Activated CD4-positive, alpha-beta T cell treated with anti-CD3 and anti-CD28 coated beads, Interleukin-2, Interleukin-6, amounts not matched to agents 100 ng/mL and 50 ng/mL, durations not matched to agents 16 hours and 8 hours (primary cell): ENCODE measurements at regions not wholly inside any gene's neighbourhood (a gene's known extent, or its start where the extent isn't known, plus 50 kb on each side); places are given as distances from the start of the nearest gene placed in this dataset.

Experiments
- DNase-seq: peaks from one replicate; pipeline ENCODE4 v3.0.0-alpha.2; 2020

DNA sequence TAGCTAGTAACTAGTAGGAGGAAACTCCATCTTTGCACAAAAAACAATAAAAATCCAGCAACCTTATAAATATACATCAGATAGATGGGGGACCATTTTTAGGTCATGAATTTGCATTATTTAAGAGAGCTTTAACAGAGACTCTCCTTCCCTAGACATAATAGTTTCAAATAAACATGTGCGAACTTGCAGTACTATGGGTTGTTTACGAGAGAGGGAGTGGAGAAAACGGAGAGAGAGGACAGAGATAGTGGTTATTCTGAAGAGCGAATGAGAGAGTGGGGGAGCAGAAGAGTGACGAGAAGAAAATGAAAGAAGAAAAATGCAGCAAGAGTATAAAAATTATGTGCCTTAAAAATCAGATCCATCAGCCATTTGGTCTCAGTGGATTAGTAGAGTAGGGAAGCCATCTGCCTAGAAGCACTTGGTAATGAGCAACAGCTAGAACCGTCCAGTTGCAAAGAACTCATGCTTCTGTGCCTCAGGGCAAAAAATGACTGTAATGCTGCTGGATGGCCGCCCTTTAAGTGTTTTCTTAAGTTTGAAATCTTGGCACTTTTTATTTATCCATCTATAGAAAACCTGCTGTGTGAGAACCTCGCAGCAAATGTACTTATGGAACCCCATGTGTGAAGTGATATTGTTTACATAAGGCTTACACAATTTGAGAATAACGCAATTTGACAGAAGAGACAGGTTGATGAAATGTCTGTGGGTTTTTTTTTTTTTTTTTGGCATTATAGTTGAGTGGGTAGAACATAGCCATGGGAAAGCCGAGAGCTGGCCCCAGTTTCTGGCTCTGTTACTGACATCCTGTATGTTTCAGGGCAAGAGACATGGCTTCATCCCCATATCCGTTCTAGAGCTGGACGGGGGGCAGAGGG, 95.6 kb upstream of the ZNF608 start:
- no peak for DNase-seq

DNA sequence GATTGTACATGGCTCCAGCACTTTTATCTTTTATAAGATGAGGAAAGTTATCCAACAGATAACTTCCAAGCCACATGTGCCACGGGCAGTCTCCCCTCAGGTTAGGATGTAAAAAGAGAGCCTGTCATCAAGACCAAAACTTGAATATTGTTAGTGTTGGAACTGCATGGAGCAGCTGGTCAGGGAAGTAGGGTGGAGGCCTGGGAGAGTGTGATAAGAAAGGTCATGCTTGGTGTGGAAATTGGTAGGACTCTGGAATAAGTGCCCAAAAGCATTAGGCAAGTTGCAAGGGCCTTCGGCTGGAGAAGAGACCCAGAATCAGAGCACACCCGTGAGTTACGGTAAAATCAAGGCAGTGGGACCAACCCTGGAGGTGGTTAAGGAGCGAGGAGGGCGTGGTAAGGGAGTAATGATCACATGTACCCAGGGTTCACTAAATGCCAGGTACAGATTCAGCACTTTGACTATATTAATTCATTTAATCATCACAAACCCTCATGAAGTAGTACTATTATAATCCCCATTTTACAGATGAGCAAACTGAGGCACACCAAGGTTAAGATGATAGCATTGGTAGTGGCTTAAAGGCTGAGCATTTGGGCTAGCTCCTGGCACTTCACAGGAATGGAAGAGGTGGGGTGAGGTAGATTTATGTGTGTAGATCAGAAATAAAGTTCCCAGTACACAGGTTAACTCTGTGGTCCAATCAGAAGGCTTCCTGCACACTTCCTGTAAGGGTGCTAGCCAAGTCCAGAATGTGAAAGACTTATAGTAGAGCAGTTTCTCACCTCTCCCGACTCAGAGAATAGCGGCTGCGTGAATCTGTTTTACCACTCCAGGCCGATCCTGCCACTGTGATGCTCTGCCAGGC, 96.5 kb upstream of the ZNF608 start:
- DNase-seq, result no peak

DNA sequence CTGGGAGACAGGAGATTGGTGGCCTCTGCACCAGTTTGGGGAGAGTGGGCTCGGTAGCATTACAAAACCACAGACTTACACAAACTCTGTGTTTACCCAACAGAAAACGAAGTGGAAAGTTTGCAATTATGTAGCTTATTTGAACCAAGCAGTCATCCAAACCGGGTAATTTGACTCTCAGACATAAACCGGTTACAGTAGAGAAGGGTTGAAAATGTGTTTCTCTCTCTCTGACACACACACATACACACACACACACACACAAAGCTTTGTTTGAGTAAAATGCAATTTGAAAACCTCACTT, 97.1 kb upstream of the ZNF608 start:
- no peak for DNase-seq

DNA sequence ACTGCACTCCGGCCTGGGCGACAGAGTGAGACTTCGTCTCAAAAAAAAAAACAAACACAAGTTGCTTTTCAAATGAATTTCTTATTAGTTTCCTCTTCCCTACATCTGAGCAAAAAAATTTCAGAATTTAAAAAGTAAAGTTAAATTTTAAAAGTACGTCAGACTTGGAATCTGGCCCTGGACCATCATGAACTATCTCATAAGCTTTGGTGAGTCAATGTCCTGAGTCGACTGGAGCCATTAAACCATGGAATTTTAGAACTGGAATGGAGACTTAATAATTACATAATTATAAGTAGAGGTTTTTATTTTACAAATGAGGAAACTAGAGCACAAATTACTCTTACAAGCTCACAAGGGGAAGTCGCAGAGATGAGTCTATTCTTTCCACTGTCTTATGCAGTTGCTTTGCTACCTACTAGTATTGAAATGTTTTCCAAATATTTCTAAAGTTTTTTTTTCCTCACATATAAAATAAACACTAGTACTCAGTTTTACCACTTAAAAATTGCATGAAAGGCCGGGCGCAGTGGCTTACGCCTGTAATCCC, 98.0 kb upstream of the ZNF608 start:
- DNase-seq, result no peak

DNA sequence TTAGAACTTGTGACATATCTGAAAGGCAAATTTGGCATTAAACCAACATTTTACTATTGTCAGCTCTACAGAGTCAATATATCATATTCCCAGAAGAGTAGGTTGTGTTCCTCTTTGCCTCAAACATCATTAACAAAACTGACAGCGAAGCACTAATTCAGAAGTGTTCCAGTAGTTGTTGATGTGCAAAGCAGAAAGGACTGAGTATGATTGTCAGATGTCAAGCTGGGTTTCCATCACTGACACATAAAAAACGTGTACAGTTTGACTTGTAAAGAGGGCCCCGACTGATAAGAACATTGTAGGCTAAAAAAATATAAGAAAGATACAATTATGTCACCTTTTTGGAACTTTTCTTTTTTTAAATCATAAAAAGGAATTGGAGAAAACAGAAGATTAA, 101.5 kb upstream of the ZNF608 start:
- DNase-seq, result no peak

DNA sequence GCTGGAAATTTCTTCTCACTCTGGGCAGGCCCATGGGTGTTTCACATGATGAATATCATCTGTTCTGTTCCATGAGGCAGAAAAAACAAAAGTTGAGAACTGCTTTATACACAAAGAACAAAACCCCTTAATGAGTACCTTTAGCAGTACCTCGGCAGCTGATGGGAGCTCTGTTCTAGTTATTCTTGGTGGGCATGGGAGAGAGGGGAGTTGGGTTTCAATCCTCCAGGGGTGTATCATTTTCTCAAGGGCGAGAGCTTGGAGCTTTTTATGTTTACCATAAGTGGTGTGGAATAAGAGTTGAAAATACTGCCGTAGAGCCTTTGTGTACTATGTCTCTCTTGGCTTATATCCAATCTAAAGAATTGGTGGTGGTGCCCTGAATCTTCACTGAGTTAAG, 103.3 kb upstream of the ZNF608 start:
- DNase-seq, result no peak

DNA sequence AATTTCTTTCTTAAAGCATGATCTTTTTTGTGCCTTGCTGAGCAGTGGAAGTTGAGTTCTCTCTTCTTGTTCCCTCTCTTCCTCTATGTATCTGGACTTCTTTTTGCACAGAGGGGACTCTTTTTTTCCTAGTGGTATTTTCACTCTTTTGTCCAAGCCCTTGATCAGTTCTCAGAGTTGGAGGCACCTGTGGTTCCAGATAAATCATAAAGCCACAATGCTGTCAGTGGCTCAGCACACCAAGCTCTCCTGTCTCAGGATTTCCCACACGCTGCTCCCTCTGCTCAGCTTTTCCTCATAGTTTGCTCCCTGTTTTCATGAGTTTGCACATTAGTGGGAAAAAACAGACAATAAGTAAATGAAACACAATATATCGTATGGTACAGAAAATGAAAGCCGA, 110.3 kb upstream of the ZNF608 start:
- DNase-seq, result no peak

DNA sequence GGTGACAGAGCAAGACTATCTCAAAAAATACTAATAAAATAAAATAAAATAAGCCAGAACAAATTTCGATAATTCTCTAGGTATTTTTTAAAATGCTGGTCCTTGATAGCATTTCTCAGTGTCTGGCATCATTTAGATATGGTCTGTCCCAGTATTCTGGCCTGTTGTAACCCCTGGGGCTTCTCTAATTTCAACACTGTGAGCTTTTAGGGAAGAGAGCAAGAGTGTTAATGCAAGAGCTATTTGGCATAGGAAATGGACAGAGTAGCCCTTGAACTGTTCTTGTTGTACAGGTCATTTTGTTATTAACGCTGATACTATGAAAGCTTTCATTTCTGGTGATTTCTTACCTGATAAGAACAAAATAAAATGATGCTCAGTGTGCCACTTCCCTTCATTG, 112.2 kb upstream of the ZNF608 start:
- no peak for DNase-seq

DNA sequence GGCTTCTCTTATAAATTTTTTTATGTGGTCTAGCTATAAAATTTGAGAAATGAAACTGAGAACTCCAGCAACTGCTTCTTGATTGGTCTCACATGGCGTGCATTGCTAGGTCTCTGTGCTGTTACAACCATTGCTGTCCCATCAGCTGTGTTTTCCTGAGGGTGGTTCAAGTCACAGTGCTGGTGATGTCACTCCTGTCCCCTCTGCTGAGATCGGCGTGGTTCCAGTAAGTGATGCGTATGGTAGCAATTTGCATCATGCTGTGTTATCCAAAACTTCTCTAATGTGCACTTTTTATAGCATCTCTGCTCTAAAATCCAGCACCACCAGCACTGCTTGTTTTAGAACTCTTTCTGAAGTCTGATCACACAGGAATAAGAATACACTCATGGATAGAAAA, 112.6 kb upstream of the ZNF608 start:
- no peak for DNase-seq

DNA sequence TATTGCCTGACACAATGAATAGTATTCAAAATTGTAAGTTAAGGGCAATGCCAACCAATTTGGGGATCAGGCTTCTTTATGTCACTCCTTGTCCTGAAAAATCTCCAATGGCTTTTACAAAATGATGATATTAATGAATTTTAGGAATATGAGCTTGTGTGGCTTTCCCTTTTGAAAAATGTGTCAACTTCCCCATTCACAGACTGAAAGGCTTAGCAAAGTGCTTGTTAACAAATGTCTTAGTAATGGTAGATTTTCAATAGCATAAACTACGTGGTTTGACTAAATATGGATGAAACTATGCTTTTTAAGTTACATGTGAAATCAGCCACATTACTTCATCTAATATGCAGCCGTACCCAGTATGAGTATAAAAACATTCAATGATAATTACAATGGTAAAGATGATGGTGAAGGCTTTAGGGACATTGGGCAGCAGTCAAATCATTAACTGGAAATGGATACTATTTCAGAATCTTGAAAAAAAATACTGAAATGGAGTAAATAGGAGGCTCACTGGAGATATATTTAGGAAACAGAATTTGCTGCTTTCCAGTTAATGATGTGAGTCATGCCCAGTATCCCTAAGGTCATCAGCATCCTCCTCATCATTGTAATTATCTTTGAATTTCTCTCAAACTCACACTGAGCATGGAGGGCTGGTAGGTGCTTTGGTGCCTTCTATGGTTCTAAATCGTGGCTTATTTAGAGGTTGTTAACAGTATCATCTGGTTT, 113.3 kb upstream of the ZNF608 start:
- DNase-seq, result no peak

DNA sequence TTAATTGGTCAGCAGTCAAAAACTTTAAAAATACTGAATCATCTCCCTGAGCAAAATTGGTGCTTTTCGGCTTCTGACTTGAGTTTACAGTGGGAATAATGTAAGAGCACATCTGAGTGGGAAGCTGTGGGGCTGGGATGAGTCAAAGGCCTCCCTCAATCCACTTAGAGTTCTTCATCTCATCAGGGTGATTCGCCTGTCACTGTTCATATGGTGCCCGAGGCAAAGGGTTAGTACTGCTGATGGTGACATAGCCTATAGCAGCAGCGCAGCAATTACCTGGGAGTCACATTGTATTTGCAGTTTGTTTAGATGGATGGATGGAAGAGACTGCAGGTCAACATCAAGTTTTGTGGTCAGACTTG, 113.8 kb upstream of the ZNF608 start:
- no peak for DNase-seq

DNA sequence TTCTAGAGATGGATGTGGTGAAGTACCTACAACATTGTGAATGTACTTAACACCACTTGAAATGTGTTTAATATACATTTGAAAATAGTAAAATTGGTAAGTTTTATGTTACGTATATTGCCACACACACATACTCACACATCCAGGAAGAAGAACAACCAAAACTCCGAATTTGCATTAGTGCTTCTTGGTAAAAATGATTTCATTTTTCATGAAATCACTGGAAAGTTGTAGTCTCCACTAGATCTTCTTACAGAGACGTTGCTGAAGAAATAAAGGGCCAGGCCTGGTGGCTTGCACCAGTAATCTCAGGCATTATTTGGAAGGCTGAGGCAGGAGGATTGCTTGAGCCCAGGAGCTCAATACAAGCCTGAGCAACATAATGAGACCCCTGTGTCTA, 118.6 kb upstream of the ZNF608 start:
- DNase-seq, result no peak

DNA sequence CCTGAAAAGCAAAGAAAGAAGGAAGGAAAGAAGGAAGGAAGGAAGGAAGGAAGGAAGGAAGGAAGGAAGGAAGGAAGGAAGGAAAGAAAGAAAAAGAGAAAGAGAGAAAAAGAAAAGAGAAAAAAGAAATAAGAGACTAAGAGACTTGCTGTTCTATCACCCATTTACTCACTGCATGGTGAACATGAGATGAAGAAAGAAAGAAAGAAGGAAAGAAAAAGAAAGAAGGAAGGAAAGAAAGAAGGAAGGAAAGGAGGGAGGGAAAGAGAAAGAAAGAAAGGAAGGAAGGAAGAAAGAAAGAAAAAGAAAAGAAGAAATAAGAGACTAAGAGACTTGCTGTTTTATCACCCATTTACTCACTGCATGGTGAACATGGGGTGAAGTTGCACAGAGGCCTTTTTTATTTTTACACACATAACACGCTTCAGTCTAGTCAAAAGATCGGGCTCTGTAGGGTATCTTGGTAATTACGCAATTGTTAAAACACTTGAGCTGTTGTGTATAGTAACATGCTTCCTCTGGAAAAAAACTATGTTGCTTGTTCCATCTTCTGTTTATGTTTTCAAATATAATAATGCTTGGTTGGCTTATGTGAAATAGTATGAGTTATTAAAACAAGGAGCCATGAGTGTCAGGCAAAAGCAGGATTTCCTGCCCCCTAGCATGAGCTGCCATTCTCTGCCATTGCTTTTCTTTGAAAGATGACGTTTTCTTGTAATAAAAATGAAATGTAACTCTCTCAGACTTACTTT, 119.3 kb upstream of the ZNF608 start:
- DNase-seq, result no peak

DNA sequence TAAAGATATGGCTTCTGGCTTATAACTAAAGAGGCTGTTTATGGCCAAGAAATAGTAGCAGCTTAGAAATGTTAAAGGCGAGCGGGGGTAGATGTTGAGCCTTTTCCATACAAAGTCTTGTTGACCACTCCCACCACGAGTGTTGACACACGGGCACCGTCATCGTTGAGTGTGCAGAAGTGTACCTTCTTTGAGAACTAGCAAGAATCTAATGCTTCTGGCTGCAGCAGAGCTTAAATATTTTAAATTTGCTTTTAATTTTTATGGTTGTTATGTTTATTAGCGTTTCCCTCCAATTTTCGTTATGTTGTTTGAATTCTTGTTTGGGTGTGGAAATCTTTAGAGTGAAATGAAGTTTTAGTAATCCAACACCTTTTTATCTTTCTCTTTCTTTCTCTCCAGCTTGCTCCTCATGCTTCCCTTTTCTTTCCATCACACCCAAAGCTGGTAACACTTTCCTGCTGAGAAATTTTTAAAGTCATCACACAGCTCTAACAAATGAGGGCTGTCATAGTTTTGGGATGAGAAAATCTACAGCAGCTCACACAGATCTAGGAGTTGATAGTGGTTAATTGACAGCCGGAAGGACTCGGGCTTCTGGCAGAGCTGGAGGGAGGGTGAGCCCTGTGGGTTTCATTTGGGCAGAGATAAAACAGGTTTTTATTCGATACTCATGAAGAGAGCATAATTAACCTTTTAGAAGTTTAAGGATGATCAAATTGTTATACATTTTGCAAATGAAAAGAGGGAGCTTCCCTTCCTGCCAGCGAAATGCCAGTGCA, 120.1 kb upstream of the ZNF608 start:
- no peak for DNase-seq

DNA sequence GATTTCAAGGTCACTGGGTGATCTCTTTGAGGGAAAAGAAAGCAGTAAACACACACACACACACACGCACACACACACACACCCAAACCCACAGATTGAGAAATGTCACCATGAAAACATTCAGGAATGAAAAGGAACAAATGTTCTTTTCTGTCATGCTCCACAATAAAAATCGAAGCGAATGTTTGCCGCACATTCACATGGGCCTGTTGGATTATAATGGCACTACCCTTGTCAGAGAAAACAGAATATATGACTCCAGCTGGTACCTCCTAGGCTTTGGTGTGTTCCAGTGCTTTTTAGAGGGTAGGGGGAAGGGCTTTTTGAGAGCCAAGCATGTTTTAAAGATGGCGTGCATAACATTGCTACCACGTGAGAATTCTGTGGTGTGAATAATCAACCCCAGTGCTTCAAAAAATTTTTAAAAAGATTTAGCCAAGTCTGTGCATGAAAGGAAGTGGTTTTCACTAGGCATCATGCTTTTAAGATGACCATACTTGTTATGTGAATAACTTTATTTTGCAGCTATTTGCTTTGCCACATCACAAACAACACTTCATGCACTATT, 120.8 kb upstream of the ZNF608 start:
- DNase-seq, result no peak

DNA sequence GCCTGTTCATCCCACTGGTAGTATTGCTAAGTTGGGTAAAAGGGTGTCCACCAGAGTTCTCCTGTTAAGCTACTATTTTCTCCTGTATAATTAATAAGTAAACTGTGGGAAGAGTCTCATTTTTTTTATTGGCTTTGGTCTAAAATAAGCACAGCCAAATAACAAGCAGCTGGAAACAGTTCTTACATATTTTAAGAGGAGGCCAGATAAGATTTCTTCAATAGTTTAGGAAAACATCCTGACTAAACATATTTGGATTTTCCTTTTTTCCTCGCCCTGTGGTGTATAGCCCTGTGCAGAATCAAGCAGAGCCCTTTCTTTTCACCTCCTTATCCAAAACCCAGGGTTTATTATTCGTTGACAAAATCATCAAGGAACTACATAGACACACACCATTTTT, 122.2 kb upstream of the ZNF608 start:
- no peak for DNase-seq

DNA sequence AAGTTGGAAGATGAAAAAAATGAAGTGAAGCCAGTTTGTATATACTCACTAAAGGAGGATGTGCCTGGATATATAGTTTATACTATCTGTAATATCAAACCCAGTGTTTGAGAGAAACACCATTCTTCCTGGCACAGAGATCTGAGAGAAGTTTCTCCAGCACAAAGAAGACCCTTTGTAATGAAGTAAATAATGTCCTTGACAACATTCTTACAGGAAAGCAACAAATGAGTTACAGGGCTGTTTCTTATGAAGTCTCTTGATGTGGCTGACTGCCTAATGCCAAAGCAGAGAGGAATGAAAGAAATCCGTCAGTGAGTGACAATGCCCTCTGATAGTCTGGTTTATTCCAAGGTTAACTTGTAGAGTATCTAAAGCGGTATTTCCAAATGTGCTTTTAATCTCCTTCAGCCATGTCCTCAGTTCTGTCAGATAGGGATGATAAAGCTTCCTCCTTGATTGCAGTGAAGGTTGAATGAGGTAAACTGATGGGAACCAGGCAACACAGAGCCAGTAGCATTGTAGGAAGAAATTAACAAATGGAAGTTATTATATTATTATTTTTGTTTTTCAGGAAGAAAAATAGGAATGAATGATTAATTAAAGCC, 123.1 kb upstream of the ZNF608 start:
- DNase-seq, result no peak

DNA sequence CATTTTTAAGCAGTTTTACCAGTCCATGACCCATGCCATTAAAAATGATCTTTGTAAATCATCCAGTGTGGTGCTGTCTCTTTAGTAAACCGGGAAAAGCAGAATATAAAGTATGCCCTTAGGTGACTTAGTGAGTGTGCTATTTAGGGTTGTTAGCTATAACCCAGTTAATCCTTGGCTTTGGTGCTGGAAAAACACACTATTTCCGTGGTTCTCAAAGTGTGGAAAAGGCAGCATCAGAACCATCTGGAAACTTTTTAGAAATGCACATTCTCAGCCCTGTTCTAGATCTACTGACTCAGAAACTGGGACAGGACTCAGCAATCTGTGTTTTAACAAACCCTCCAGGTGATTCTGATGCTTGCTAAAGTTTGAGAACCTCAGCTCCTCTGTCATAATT, 123.6 kb upstream of the ZNF608 start:
- DNase-seq, result no peak

DNA sequence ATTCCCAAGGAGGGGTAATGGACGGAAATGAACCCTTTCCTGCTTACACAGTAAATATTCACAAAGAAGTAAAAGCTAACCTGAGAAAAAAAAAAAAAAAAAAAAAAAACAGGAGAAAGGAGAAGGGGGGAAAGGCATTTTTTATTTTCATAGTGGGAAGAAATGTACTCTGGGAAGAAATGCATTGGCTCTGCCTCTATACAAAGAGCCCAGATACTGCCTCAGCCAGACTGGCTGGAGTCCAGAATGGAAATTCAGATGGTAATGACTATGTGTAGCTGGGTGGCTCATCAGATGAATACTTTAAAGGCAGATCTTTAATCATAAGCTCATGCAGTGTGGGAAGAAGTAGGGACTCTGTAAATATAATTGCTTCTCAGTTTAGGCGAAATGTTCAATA, 124.9 kb upstream of the ZNF608 start:
- no peak for DNase-seq

DNA sequence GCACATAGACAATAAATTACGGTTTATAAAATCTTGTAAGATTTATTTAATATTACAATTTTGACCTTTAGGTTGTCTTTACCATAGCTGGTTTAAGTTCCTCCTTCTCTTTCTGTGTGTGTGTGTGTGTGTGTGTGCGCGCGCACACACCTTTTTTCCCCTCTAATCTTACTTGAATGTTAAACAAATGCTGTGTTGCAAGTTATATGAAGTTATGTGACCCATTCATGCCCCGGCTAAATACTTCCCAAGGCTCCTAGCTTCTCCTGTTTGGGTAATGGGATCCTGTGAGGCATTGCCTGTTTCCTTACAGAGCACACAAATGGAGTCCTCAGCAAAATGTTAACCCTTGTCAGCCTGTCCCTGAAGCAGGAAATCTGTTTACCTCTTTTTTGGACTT, 125.6 kb upstream of the ZNF608 start:
- DNase-seq, result no peak

DNA sequence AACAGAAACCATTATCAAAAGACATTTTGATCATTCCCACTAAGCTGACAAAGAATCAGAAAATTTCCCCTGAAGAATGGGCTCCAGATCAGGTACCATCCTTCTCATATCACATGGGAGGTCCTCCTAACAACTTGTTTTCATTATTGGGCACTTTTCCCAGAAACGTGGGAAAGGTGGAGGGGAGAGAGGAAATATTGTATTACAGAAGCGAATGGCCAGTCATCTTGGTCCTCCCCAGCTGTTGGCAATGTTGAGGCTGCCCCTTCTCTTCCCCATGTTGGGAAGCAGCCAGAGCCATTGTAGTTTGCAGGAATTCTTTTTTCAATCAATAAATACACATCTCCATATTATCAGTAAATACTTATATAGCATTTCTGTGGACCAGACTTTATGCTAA, 126.2 kb upstream of the ZNF608 start:
- no peak for DNase-seq
